GM12878 (cell line): ENCODE measurements at regions not wholly inside any gene's neighbourhood (a gene's known extent, or its start where the extent isn't known, plus 50 kb on each side); places are given as distances from the start of the nearest gene placed in this dataset.

Experiments used
- ATAC-seq: fragments of 200-7000 bp; cut with Tn5 transposase; 3 replicates; pipeline ENCODE4 v1.9.1; 2020; ENCODE audit warnings: mild to moderate bottlenecking, moderate library complexity
- BruUV-seq: library from RNA; stranded (reverse); fragments of 400-500 nt; replicated peaks from 2 replicates; lab custom pipeline; 2021; lab: Mats Ljungman, UMichigan
- CTCF ChIA-PET: fragments of 300-600 bp; sonication (Branson Sonifier 250); formaldehyde crosslinking; extraction: SDS; loops from one replicate; lab custom pipeline; 2021; ENCODE audit warnings: inconsistent platforms; lab: Yijun Ruan, JAX
- POLR2A ChIA-PET: fragments of 350-600 bp; formaldehyde crosslinking; extraction: SDS; loops from one replicate; lab custom pipeline; 2021; ENCODE audit warnings: inconsistent platforms; lab: Charles Lee
- RAD21 ChIA-PET: fragments of 300-600 bp; sonication (Branson Sonifier 250); formaldehyde crosslinking; loops from one replicate; lab custom pipeline; 2023; ENCODE audit warnings: antibody characterized with exemption; ENCODE audit not compliant: unreplicated experiment; lab: Charles Lee
- SMC1A ChIA-PET: fragments of 300-600 bp; sonication (Branson Sonifier 250); formaldehyde crosslinking; loops from one replicate; lab custom pipeline; 2023; ENCODE audit not compliant: unreplicated experiment, uncharacterized antibody; lab: Charles Lee
- DNase-seq: peaks from one replicate; pipeline ENCODE4 v3.0.0-alpha.2; 2011; ENCODE audit warnings: low read depth, low spot score
- FAIRE-seq: peaks from 3 replicates; lab custom pipeline; 2011; peaks lifted over from hg19 to GRCh38; lab: Jason Lieb, UNC
- H2AFZ ChIP-seq: 2 replicates; pipeline ENCODE4 v1.6.0; 2011; ENCODE audit warnings: low read depth, low read length, control low read depth; ENCODE audit not compliant: control insufficient read depth
- H3K27ac ChIP-seq: 2 replicates; pipeline ENCODE4 v1.5.1; 2011; ENCODE audit warnings: control low read depth; ENCODE audit not compliant: control insufficient read depth, insufficient read depth
- H3K27me3 ChIP-seq, 2 experiments: replicated peaks in 1 of 2; 2 replicates each; pipeline versions ENCODE4 v1.6.0 to v1.6.1; 2011; ENCODE audit warnings: low read length in 1 of 2; ENCODE audit not compliant: control insufficient read depth in 2 of 2, insufficient read depth in 2 of 2
- H3K36me3 ChIP-seq, 2 experiments: 2 replicates each; pipeline ENCODE4 v1.5.1; 2011; ENCODE audit warnings: low read length in 1 of 2; ENCODE audit not compliant: control insufficient read depth in 2 of 2, insufficient read depth in 2 of 2
- H3K4me1 ChIP-seq: 2 replicates; pipeline ENCODE4 v1.6.1; 2011; ENCODE audit warnings: mild to moderate bottlenecking, low read length, moderate library complexity, mixed read lengths; ENCODE audit not compliant: control insufficient read depth, insufficient read depth
- H3K4me2 ChIP-seq: 2 replicates; pipeline ENCODE4 v1.6.0; 2011; ENCODE audit warnings: control low read depth; ENCODE audit not compliant: control insufficient read depth, insufficient read depth
- H3K4me3 ChIP-seq: fragments of 200-600 bp; sonication (generic); 2 replicates; pipeline ENCODE4 v1.5.1; 2016
- H3K79me2 ChIP-seq: 2 replicates; pipeline ENCODE4 v1.6.0; 2011; ENCODE audit warnings: low read length; ENCODE audit not compliant: control insufficient read depth, insufficient read depth
- H3K9ac ChIP-seq: 2 replicates; pipeline ENCODE4 v1.8.0; 2011; ENCODE audit warnings: low read length, control low read depth, mixed read lengths; ENCODE audit not compliant: control insufficient read depth, insufficient read depth
- H3K9me3 ChIP-seq: replicated peaks from 3 replicates; pipeline ENCODE4 v1.5.1; 2011; ENCODE audit warnings: mild to moderate bottlenecking, low read length; ENCODE audit not compliant: control insufficient read depth, insufficient read depth
- H4K20me1 ChIP-seq: 2 replicates; pipeline ENCODE4 v1.6.0; 2011; ENCODE audit not compliant: control insufficient read depth, insufficient read depth
- ATF2 ChIP-seq: IDR thresholded peaks from 2 replicates; pipeline ENCODE4 v1.6.1; 2012; ENCODE audit warnings: low read length, inconsistent platforms
- BACH1 ChIP-seq: fragments of 450-650 bp; IDR thresholded peaks from 2 replicates; pipeline ENCODE4 v1.6.1; 2017; ENCODE audit warnings: mild to moderate bottlenecking, borderline replicate concordance
- BHLHE40 ChIP-seq, 2 experiments: fragments of 450-650 bp in 1 of 2; IDR thresholded peaks; 2 replicates each; pipeline ENCODE4 v1.6.1; 2011 to 2017; ENCODE audit warnings: low read depth in 2 of 2, borderline replicate concordance in 1 of 2, improper control_type of control experiment in 1 of 2, low read length in 1 of 2, mild to moderate bottlenecking in 1 of 2
- EP300 ChIP-seq, 2 experiments: fragments of 150-350 bp in 1 of 2; IDR thresholded peaks; 2 replicates each; pipeline ENCODE4 v1.6.1; 2011 to 2012; ENCODE audit warnings: low read depth in 2 of 2, low read length in 2 of 2, borderline replicate concordance in 1 of 2, improper control_type of control experiment in 1 of 2, inconsistent platforms in 1 of 2; ENCODE audit not compliant: control insufficient read depth in 1 of 2
- FOXM1 ChIP-seq: IDR thresholded peaks from 2 replicates; pipeline ENCODE4 v1.6.1; 2012; ENCODE audit warnings: low read depth, mild to moderate bottlenecking, inconsistent platforms, low read length, moderate library complexity
- IKZF2 ChIP-seq, 2 experiments: fragments of 450-650 bp; IDR thresholded peaks; 2 replicates each; pipeline ENCODE4 v1.6.1; 2017; ENCODE audit warnings: mild to moderate bottlenecking in 2 of 2, moderate library complexity in 2 of 2
- IRF4 ChIP-seq: IDR thresholded peaks from 2 replicates; pipeline ENCODE4 v1.6.1; 2011; ENCODE audit warnings: low read depth, low read length
- IRF5 ChIP-seq: fragments of 450-650 bp; IDR thresholded peaks from 2 replicates; pipeline ENCODE4 v1.6.1; 2017; ENCODE audit warnings: borderline replicate concordance
- MTA3 ChIP-seq: IDR thresholded peaks from 2 replicates; pipeline ENCODE4 v1.6.1; 2012; ENCODE audit warnings: low read length, inconsistent platforms, borderline replicate concordance
- RELA ChIP-seq: fragments of 450-650 bp; IDR thresholded peaks from 2 replicates; pipeline ENCODE4 v1.8.0; 2014; ENCODE audit warnings: borderline replicate concordance; ENCODE audit not compliant: partially characterized antibody
- RELB ChIP-seq: fragments of 450-650 bp; IDR thresholded peaks from 2 replicates; pipeline ENCODE4 v1.6.1; 2017; ENCODE audit warnings: low read depth, mild to moderate bottlenecking, moderate library complexity
- RUNX3 ChIP-seq: IDR thresholded peaks from 2 replicates; pipeline ENCODE4 v1.6.1; 2012; ENCODE audit warnings: low read length, inconsistent platforms
- SP1 ChIP-seq: IDR thresholded peaks from one replicate; pipeline ENCODE4 v1.6.1; 2011; ENCODE audit warnings: low read depth, low read length
- TBL1XR1 ChIP-seq: IDR thresholded peaks from 2 replicates; pipeline ENCODE4 v1.6.1; 2012; ENCODE audit warnings: low read depth, low read length, improper control_type of control experiment
- TCF3 ChIP-seq: IDR thresholded peaks from 2 replicates; pipeline ENCODE4 v1.6.1; 2012; ENCODE audit warnings: low read depth, mild to moderate bottlenecking, low read length, borderline replicate concordance; ENCODE audit not compliant: insufficient read depth
- ZBED1 ChIP-seq: IDR thresholded peaks from 2 replicates; pipeline ENCODE4 v1.6.1; 2016; ENCODE audit warnings: borderline replicate concordance
- WGBS: methylation state at CpG from one replicate; pipeline ENCODE4 v1.1.6; 2016; ENCODE audit warnings: low lambda C conversion rate; ENCODE audit not compliant: insufficient replicate concordance, insufficient coverage; ENCODE audit errors: missing lambda C conversion rate; 5-methylcytosine and 5-hydroxymethylcytosine counted together
- in situ Hi-C: fragments of 300-500 bp; cut with MboI; formaldehyde crosslinking; loops from 9 replicates; pipeline ENCODE4 v1.14.3; 2018; ENCODE audit warnings: mixed read lengths
- intact Hi-C: fragments of 100-400 bp; cut with micrococcal nuclease; formaldehyde crosslinking; loops from one replicate; pipeline ENCODE4 v1.14.2; 2022; ENCODE audit not compliant: unreplicated experiment

- peak; percentile 59 for TF ChIP-seq RELB
- TF ChIP-seq TBL1XR1, result no peak
- no peak for TF ChIP-seq BACH1
- TF ChIP-seq IKZF2 (IDR thresholded peaks at IDR 0.05), result peak; percentile 67 to 81
- no peak for TF ChIP-seq RELA
- TF ChIP-seq FOXM1, result no peak
Measured at GRCh38 chr9:129270903-129271431, 92.9 kb upstream of the IER5L start (continued).

- RAD21 ChIA-PET, result no interaction called here
- SMC1A ChIA-PET, result no interaction called here
- ATAC-seq (peak; percentile 93), DNase-seq (peak; percentile 93), FAIRE-seq (peak; percentile 68)
- in situ Hi-C loops, result no loop called here
- Histone ChIP-seq H3K36me3 (no peaks in the 10 kb centered on the region), H3K4me3 (peak overlapping the region; percentile 18), H3K9ac (peak overlapping the region; percentile 54; the same call in 1 of the 2 replicates), H3K9me3 (no peaks in the 10 kb centered on the region), H3K79me2 (no peaks in the 10 kb centered on the region), H3K27ac (peak overlapping the region; percentile 75), H2AFZ (no peak overlapping the region), H3K27me3 (0 out of 4 replicates have a peak, but pooled peaks cover 0 to 2% of the 10 kb centered on the region in 2 experiments), H4K20me1 (no peaks in the 10 kb centered on the region), H3K4me1 (peaks cover 30% of the 10 kb centered on the region), H3K4me2 (peak overlapping the region; percentile 79)
- intact Hi-C loops, result loop anchor here (2.0 to 5.0 kb wide), 4 partner anchors 52 to 341 kb away; no protein-coding TSS in a partner anchor
- BruUV-seq, result no TSS peak
- under 1% methylated on average over 10 of the region's 10 CpGs for WGBS
- CTCF ChIA-PET, result no interaction called here
- POLR2A ChIA-PET, result no interaction called here
- 0 out of 2 replicates have a peak, but pooled peaks have one; percentile 7 for TF ChIP-seq IRF4
- no peak for TF ChIP-seq ZBED1
- TF ChIP-seq EP300 (IDR thresholded peaks at IDR 0.05; ENCODE audit: borderline replicate concordance in 1 of 2, control insufficient read depth in 1 of 2, low read depth in 2 of 2, low read length in 2 of 2), result 0 out of 4 replicates have a peak, but pooled peaks of 1 of the 2 experiments have one; percentile 24
- TF ChIP-seq IRF5, result no peak
- peak; percentile 84 for TF ChIP-seq RUNX3
- peak; percentile 77; the same call in 1 of the 2 replicates for TF ChIP-seq TCF3
- no peak for TF ChIP-seq RELB
- TF ChIP-seq ATF2, result peak; percentile 49; the same call in 1 of the 2 replicates
- no peak for TF ChIP-seq MTA3
- peak; percentile 75 to 79 for TF ChIP-seq BHLHE40 (IDR thresholded peaks at IDR 0.05; ENCODE audit: borderline replicate concordance in 1 of 2, low read depth in 2 of 2, low read length in 1 of 2)
- peak in 1 of 2 experiments; percentile 42; a peak in 2 of 4 replicates for TF ChIP-seq IKZF2 (IDR thresholded peaks at IDR 0.05)
- peak; percentile 82 for TF ChIP-seq SP1
Measured at GRCh38 chr9:129270205-129270604, 92.1 kb upstream of the IER5L start.
